ENCODE measurements at regions not wholly inside any gene's neighbourhood (a gene's known extent, or its start where the extent isn't known, plus 50 kb on each side); places are given as distances from the start of the nearest gene placed in this dataset.

- DNase-seq (ENCODE audit: low spot score), result no peak
- H3K4me2 ChIP-seq (ENCODE audit: low read length), result no peak overlapping the region
- no peak overlapping the region for H3K27ac ChIP-seq (ENCODE audit: low read depth, low read length, poor library complexity, severe bottlenecking)
- H3K4me1 ChIP-seq (ENCODE audit: insufficient read depth, low read length, poor library complexity, severe bottlenecking), result no peaks in the 10 kb centered on the region
- no peak for TF ChIP-seq EZH2phosphoT487 (IDR thresholded peaks at IDR 0.05; ENCODE audit: borderline replicate concordance, low read depth, low read length)
- TF ChIP-seq, protein P1, sequence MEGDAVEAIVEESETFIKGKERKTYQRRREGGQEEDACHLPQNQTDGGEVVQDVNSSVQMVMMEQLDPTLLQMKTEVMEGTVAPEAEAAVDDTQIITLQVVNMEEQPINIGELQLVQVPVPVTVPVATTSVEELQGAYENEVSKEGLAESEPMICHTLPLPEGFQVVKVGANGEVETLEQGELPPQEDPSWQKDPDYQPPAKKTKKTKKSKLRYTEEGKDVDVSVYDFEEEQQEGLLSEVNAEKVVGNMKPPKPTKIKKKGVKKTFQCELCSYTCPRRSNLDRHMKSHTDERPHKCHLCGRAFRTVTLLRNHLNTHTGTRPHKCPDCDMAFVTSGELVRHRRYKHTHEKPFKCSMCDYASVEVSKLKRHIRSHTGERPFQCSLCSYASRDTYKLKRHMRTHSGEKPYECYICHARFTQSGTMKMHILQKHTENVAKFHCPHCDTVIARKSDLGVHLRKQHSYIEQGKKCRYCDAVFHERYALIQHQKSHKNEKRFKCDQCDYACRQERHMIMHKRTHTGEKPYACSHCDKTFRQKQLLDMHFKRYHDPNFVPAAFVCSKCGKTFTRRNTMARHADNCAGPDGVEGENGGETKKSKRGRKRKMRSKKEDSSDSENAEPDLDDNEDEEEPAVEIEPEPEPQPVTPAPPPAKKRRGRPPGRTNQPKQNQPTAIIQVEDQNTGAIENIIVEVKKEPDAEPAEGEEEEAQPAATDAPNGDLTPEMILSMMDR (conservative IDR thresholded peaks at IDR 0.05; ENCODE audit: low read length), result no peak
- POLR2A ChIA-PET, result no interaction called here
- no peaks in the 10 kb centered on the region for H3K79me2 ChIP-seq (ENCODE audit: insufficient read depth, low read depth, low read length)
- H4K20me1 ChIP-seq (ENCODE audit: insufficient read depth, low read length), result no peaks in the 10 kb centered on the region
- CTCF ChIA-PET (ENCODE audit: unreplicated experiment), result no interaction called here
- no peaks in the 10 kb centered on the region for H3K9me3 ChIP-seq (ENCODE audit: low read length)
- H2AFZ ChIP-seq (ENCODE audit: low read length), result no peak overlapping the region
- intact Hi-C loops (cut with micrococcal nuclease; ENCODE audit: unreplicated experiment), result no loop called here
- no TSS peak for BruUV-seq (replicated peaks)
- no peak overlapping the region for H3K4me3 ChIP-seq (ENCODE audit: low read depth, low read length, poor library complexity, severe bottlenecking)
- no peaks in the 10 kb centered on the region for H3K36me3 ChIP-seq (ENCODE audit: insufficient read depth, low read length)
- H3K9me2 ChIP-seq (ENCODE audit: insufficient read depth, low read length), result no peaks in the 10 kb centered on the region
These were observed 78.7 kb upstream of the CDH6 start for GRCh38 chr5:31114817-31115216.

GRCh38 chr5:31113666-31114350 lies 79.7 kb upstream of the CDH6 start:
- H3K4me3 ChIP-seq (ENCODE audit: low read depth, low read length, poor library complexity, severe bottlenecking), result no peak overlapping the region
- TF ChIP-seq, protein P1 (conservative IDR thresholded peaks at IDR 0.05; ENCODE audit: low read length), result no peak
- no peak for TF ChIP-seq EZH2phosphoT487 (IDR thresholded peaks at IDR 0.05; ENCODE audit: borderline replicate concordance, low read depth, low read length)
- no peaks in the 10 kb centered on the region for H3K9me2 ChIP-seq (ENCODE audit: insufficient read depth, low read length)
- intact Hi-C loops (cut with micrococcal nuclease; ENCODE audit: unreplicated experiment), result no loop called here
- H3K4me1 ChIP-seq (ENCODE audit: insufficient read depth, low read length, poor library complexity, severe bottlenecking), result no peaks in the 10 kb centered on the region
- BruUV-seq (replicated peaks), result no TSS peak
- no peak overlapping the region for H3K4me2 ChIP-seq (ENCODE audit: low read length)
- ChIA-PET CTCF (ENCODE audit: unreplicated experiment) (no interaction called here), POLR2A (interaction anchor here (0.7 kb wide), 1 partner anchor 427 kb away, joined by 3 read pairs; no protein-coding TSS in a partner anchor)
- no peak for DNase-seq (ENCODE audit: low spot score)
- no peaks in the 10 kb centered on the region for H3K79me2 ChIP-seq (ENCODE audit: insufficient read depth, low read depth, low read length)
- no peaks in the 10 kb centered on the region for H4K20me1 ChIP-seq (ENCODE audit: insufficient read depth, low read length)
- H3K27ac ChIP-seq (ENCODE audit: low read depth, low read length, poor library complexity, severe bottlenecking), result no peak overlapping the region
- H2AFZ ChIP-seq (ENCODE audit: low read length), result no peak overlapping the region
- no peaks in the 10 kb centered on the region for H3K36me3 ChIP-seq (ENCODE audit: insufficient read depth, low read length)
- H3K9me3 ChIP-seq (ENCODE audit: low read length), result no peaks in the 10 kb centered on the region

DNA sequence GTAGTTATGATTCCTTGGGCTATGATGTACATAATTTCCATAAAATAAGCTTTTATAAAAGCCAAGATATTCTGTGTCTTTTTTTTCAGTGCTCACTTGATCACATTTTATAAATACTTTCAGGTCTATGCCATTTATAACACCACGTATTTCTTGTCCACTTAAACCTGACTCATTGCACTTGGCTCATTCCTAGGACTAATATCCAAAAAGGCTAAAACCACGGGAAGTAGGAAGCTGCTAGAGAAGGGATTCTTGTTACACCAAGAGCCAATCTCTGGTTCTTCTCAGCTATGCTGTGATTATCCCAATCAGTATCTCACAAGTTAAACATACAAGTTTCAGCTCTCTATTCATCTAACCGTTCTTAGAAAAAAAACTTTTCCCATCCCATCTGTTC lies 80.4 kb upstream of the CDH6 start:
- H3K27ac ChIP-seq (ENCODE audit: low read depth, low read length, poor library complexity, severe bottlenecking), result no peak overlapping the region
- no TSS peak for BruUV-seq (replicated peaks)
- CTCF ChIA-PET (ENCODE audit: unreplicated experiment), result no interaction called here
- no peaks in the 10 kb centered on the region for H3K4me1 ChIP-seq (ENCODE audit: insufficient read depth, low read length, poor library complexity, severe bottlenecking)
- POLR2A ChIA-PET, result interaction anchor here (0.7 kb wide), 1 partner anchor 426 kb away, joined by 3 read pairs; no protein-coding TSS in a partner anchor
- intact Hi-C loops (cut with micrococcal nuclease; ENCODE audit: unreplicated experiment), result no loop called here
- H4K20me1 ChIP-seq (ENCODE audit: insufficient read depth, low read length), result no peaks in the 10 kb centered on the region
- no peaks in the 10 kb centered on the region for H3K9me2 ChIP-seq (ENCODE audit: insufficient read depth, low read length)
- H3K9me3 ChIP-seq (ENCODE audit: low read length), result no peaks in the 10 kb centered on the region
- H2AFZ ChIP-seq (ENCODE audit: low read length), result no peak overlapping the region
- no peak overlapping the region for H3K4me2 ChIP-seq (ENCODE audit: low read length)
- H3K4me3 ChIP-seq (ENCODE audit: low read depth, low read length, poor library complexity, severe bottlenecking), result no peak overlapping the region
- DNase-seq (ENCODE audit: low spot score), result no peak
- H3K36me3 ChIP-seq (ENCODE audit: insufficient read depth, low read length), result no peaks in the 10 kb centered on the region
- H3K79me2 ChIP-seq (ENCODE audit: insufficient read depth, low read depth, low read length), result no peaks in the 10 kb centered on the region
- no peak for TF ChIP-seq EZH2phosphoT487 (IDR thresholded peaks at IDR 0.05; ENCODE audit: borderline replicate concordance, low read depth, low read length)
- TF ChIP-seq, protein P1 (conservative IDR thresholded peaks at IDR 0.05; ENCODE audit: low read length), result no peak

All from OCI-LY7 (cell line).